Smooth muscle cell (in vitro differentiated cells): ENCODE measurements at regions not wholly inside any gene's neighbourhood (a gene's known extent, or its start where the extent isn't known, plus 50 kb on each side); places are given as distances from the start of the nearest gene placed in this dataset.

ENCODE experiments used
- DNase-seq: peaks from one replicate; lab custom pipeline; 2025; ENCODE audit not compliant: unreplicated experiment; lab: John Stamatoyannopoulos, UW
- H2AFZ ChIP-seq: fragments of 200-600 bp; sonication (generic); 2 replicates; pipeline ENCODE4 v1.6.0; 2016; ENCODE audit warnings: antibody characterized with exemption, low read depth, mild to moderate bottlenecking
- H3F3A ChIP-seq: fragments of 200-600 bp; sonication (generic); 2 replicates; pipeline ENCODE4 v1.6.0; 2017; ENCODE audit warnings: antibody characterized with exemption, low read depth
- H3K27ac ChIP-seq: fragments of 200-600 bp; sonication (generic); 2 replicates; pipeline ENCODE4 v1.5.1; 2016; ENCODE audit warnings: low read depth, mild to moderate bottlenecking
- H3K27me3 ChIP-seq: fragments of 200-600 bp; sonication (generic); 2 replicates; pipeline ENCODE4 v1.6.1; 2016; ENCODE audit warnings: low read depth, mild to moderate bottlenecking
- H3K36me3 ChIP-seq: fragments of 200-600 bp; sonication (generic); 2 replicates; pipeline ENCODE4 v1.5.1; 2016; ENCODE audit warnings: low read depth
- H3K4me1 ChIP-seq: fragments of 200-600 bp; sonication (generic); 2 replicates; pipeline ENCODE4 v1.5.1; 2016; ENCODE audit warnings: low read depth
- H3K4me2 ChIP-seq: fragments of 200-600 bp; sonication (generic); 2 replicates; pipeline ENCODE4 v1.6.0; 2016; ENCODE audit warnings: mild to moderate bottlenecking
- H3K4me3 ChIP-seq: fragments of 200-600 bp; sonication (generic); 2 replicates; pipeline ENCODE4 v1.5.1; 2016; ENCODE audit warnings: mild to moderate bottlenecking
- H3K79me2 ChIP-seq: fragments of 200-600 bp; sonication (generic); 2 replicates; pipeline ENCODE4 v1.6.0; 2016; ENCODE audit warnings: low read depth, mild to moderate bottlenecking
- H3K9ac ChIP-seq: fragments of 200-600 bp; sonication (generic); 2 replicates; pipeline ENCODE4 v1.6.0; 2016; ENCODE audit warnings: low read depth
- H3K9me3 ChIP-seq: fragments of 200-600 bp; sonication (generic); replicated peaks from 2 replicates; pipeline ENCODE4 v1.5.1; 2016; ENCODE audit warnings: low read depth
- H4K20me1 ChIP-seq: fragments of 200-600 bp; sonication (generic); 2 replicates; pipeline ENCODE4 v1.6.0; 2016; ENCODE audit warnings: low read depth
- WGBS: methylation state at CpG from one replicate; pipeline ENCODE4 v1.1.7; 2016; ENCODE audit warnings: low lambda C conversion rate; 5-methylcytosine and 5-hydroxymethylcytosine counted together
- TF ChIP-seq, protein P1 (sequence below): fragments of 200-600 bp; sonication (generic); IDR thresholded peaks from 2 replicates; pipeline ENCODE4 v1.5.1; 2017; ENCODE audit warnings: borderline replicate concordance, mild to moderate bottlenecking, antibody characterized with exemption; ENCODE audit not compliant: insufficient read depth, poor library complexity, severe bottlenecking

DNA sequence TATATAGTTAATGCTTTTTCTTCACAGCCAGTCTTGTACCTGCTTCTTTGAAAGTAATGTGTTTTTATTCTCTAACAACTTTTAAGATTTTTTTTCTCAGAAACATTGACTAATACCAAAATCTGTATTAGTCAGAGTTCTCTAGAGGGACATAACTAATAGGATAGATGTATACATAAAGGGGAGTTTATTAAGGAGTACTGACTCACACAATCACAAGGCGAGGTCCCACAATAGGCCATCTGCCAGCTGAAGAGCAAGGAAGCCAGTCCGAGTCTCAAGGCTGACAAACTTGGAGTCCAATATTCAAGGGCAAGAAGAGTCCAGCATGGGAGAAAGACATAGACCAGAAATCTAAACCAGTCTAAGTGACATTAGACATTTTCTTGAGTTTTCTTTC, 140.0 kb downstream of the RAB38 start:
- H3F3A ChIP-seq: no peaks in the 10 kb centered on the region
- H2AFZ ChIP-seq: no peak overlapping the region
- H3K4me2 ChIP-seq: no peak overlapping the region
- H4K20me1 ChIP-seq: no peaks in the 10 kb centered on the region
- no peaks in the 10 kb centered on the region for H3K27me3 ChIP-seq
- no peak overlapping the region for H3K27ac ChIP-seq
- no peaks in the 10 kb centered on the region for H3K36me3 ChIP-seq
- no peak for DNase-seq
- TF ChIP-seq, protein P1, sequence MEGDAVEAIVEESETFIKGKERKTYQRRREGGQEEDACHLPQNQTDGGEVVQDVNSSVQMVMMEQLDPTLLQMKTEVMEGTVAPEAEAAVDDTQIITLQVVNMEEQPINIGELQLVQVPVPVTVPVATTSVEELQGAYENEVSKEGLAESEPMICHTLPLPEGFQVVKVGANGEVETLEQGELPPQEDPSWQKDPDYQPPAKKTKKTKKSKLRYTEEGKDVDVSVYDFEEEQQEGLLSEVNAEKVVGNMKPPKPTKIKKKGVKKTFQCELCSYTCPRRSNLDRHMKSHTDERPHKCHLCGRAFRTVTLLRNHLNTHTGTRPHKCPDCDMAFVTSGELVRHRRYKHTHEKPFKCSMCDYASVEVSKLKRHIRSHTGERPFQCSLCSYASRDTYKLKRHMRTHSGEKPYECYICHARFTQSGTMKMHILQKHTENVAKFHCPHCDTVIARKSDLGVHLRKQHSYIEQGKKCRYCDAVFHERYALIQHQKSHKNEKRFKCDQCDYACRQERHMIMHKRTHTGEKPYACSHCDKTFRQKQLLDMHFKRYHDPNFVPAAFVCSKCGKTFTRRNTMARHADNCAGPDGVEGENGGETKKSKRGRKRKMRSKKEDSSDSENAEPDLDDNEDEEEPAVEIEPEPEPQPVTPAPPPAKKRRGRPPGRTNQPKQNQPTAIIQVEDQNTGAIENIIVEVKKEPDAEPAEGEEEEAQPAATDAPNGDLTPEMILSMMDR: no peak
- no peaks in the 10 kb centered on the region for H3K79me2 ChIP-seq
- no peak overlapping the region for H3K4me3 ChIP-seq
- H3K9me3 ChIP-seq: no peaks in the 10 kb centered on the region
- H3K9ac ChIP-seq: no peak overlapping the region
- no peaks in the 10 kb centered on the region for H3K4me1 ChIP-seq
- WGBS: 94% methylated on average over 2 of the region's 2 CpGs

DNA sequence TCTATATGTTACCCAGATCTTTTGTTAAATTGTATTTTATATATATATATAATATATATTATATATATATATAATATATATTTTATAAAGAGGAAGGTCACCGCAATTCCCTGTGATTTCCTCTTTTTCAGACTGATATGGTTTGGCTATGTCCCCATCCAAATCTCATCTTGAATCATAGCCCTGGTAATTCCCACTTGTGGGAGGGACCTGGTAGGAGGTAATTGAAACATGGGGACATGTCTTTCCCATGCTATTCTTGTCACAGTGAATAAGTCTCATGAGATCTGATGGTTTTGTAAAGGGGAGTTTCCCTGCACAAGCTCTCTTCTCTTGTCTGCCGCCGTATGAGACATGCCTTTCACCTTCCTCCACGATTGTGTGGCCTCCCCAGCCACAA, 157.6 kb downstream of the RAB38 start:
- Histone ChIP-seq H3K9ac (no peak overlapping the region), H3K9me3 (no peaks in the 10 kb centered on the region), H4K20me1 (no peaks in the 10 kb centered on the region), H3K4me1 (no peaks in the 10 kb centered on the region), H3K27ac (no peak overlapping the region), H3K79me2 (no peaks in the 10 kb centered on the region), H2AFZ (no peak overlapping the region), H3K4me3 (no peak overlapping the region), H3K36me3 (no peaks in the 10 kb centered on the region), H3F3A (no peaks in the 10 kb centered on the region), H3K4me2 (no peak overlapping the region), H3K27me3 (no peaks in the 10 kb centered on the region)
- TF ChIP-seq, protein P1: no peak
- no peak for DNase-seq
- WGBS: 77% methylated on average over 4 of the region's 4 CpGs

DNA sequence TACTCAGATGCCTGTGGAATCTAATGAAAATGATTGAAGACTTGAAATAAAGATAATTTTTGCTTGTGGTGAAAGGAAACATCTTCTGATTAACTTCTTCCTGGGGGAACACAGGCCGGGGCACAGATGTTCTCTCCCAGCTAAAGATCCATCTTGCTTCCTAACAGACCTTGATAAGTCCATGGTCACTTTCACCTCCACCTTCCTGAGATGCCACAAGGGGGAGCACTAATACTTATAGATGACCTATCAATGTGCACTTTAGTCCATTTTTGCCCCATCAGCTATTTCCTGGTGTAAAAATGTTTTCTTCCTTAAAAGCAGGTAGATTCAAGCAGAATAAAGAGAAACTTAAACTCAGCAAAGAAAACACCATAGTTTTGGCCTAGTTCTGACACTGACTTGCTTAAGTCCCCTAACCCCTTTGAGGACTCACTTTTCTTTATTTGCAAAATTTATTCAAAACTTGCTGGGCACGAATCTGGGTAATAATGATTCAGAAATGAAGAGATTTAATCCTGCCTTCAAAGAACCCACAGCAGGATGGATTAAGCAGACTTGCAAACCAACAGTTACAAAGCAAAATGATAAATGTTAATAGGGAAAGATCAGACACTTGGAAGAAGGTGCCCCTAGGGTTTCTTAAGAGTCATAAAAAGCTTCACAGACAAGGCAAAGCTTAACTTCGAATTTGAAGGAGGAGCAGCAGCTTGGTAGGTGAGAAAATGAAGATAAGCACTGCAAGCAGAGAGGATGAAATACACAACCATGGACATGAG, 158.7 kb downstream of the RAB38 start:
- WGBS: 35% methylated on average over 3 of the region's 3 CpGs
- H2AFZ ChIP-seq: no peak overlapping the region
- no peaks in the 10 kb centered on the region for H3K9me3 ChIP-seq
- no peak overlapping the region for H3K27ac ChIP-seq
- no peaks in the 10 kb centered on the region for H3K79me2 ChIP-seq
- no peaks in the 10 kb centered on the region for H4K20me1 ChIP-seq
- no peaks in the 10 kb centered on the region for H3K36me3 ChIP-seq
- no peak overlapping the region for H3K4me2 ChIP-seq
- TF ChIP-seq, protein P1: peak; percentile 78
- no peak overlapping the region for H3K4me3 ChIP-seq
- H3K9ac ChIP-seq: no peak overlapping the region
- no peaks in the 10 kb centered on the region for H3K27me3 ChIP-seq
- H3F3A ChIP-seq: no peaks in the 10 kb centered on the region
- no peaks in the 10 kb centered on the region for H3K4me1 ChIP-seq
- no peak for DNase-seq

DNA sequence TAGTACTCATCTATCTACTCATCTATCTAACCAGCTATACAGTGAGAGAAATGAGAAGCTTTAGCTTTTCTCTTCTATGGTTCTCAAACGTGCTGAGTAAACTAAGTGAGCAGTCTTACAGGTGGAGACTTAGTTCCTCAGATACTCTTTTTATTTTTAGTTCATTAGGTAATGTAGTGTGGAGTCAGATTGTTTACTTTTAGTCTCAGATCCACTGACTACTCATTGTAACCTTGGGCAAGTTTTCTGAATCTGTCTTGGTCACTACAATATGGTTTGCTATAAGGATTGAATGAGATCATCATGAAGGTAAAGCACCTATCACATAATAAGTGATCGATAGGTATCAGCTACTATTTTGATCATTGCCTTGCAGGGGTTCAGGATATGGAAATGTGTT, 160.1 kb downstream of the RAB38 start:
- no peaks in the 10 kb centered on the region for H3K27me3 ChIP-seq
- no peak overlapping the region for H3K9ac ChIP-seq
- H3K79me2 ChIP-seq: no peaks in the 10 kb centered on the region
- no peaks in the 10 kb centered on the region for H3K9me3 ChIP-seq
- WGBS: 89% methylated on average over 2 of the region's 2 CpGs
- no peak overlapping the region for H3K27ac ChIP-seq
- no peaks in the 10 kb centered on the region for H3K36me3 ChIP-seq
- H3K4me3 ChIP-seq: no peak overlapping the region
- no peak overlapping the region for H3K4me2 ChIP-seq
- H3F3A ChIP-seq: no peaks in the 10 kb centered on the region
- no peak for DNase-seq
- TF ChIP-seq, protein P1: no peak
- H2AFZ ChIP-seq: no peak overlapping the region
- no peaks in the 10 kb centered on the region for H4K20me1 ChIP-seq
- H3K4me1 ChIP-seq: no peaks in the 10 kb centered on the region
